ENCODE measurements at regions not wholly inside any gene's neighbourhood (a gene's known extent, or its start where the extent isn't known, plus 50 kb on each side); places are given as distances from the start of the nearest gene placed in this dataset.

GRCh38 chr5:142479854-142480519, 155.2 kb upstream of the SPRY4 start:
- no peak overlapping the region for H3K4me3 ChIP-seq (ENCODE audit: low read depth in 1 of 2, low read length in 2 of 2)
- no peak overlapping the region for H3K9ac ChIP-seq (ENCODE audit: low read depth, low read length)
- H3K4me2 ChIP-seq (ENCODE audit: insufficient read depth, low read length), result no peak overlapping the region
- TF ChIP-seq EZH2 (IDR thresholded peaks at IDR 0.05; ENCODE audit: borderline replicate concordance, low read depth, low read length, severe bottlenecking) (no peak), CTCF (IDR thresholded peaks at IDR 0.05; ENCODE audit: borderline replicate concordance, extremely low read depth, low read length, poor library complexity, severe bottlenecking) (no peak)
- H4K20me1 ChIP-seq (ENCODE audit: insufficient read depth, low read length), result no peaks in the 10 kb centered on the region
- H3K27me3 ChIP-seq (ENCODE audit: insufficient read depth, low read length, poor library complexity), result no peaks in the 10 kb centered on the region
- no peak for DNase-seq
- peaks cover 11% of the 10 kb centered on the region for H3K9me3 ChIP-seq (ENCODE audit: insufficient read depth, low read length, severe bottlenecking)
- H3K27ac ChIP-seq (ENCODE audit: low read length), result no peak overlapping the region
- no peak overlapping the region for H2AFZ ChIP-seq (ENCODE audit: low read depth, low read length)
- no peak for ATAC-seq (ENCODE audit: insufficient read depth, low read depth)
- H3K4me1 ChIP-seq (ENCODE audit: insufficient read depth, low read length), result peaks cover 14% of the 10 kb centered on the region
- no peaks in the 10 kb centered on the region for H3K36me3 ChIP-seq (ENCODE audit: insufficient read depth, low read length)
- H3K79me2 ChIP-seq (ENCODE audit: insufficient read depth, low read length), result no peaks in the 10 kb centered on the region

- H3K36me3 ChIP-seq (ENCODE audit: insufficient read depth, low read length), result no peaks in the 10 kb centered on the region
- TF ChIP-seq EZH2 (IDR thresholded peaks at IDR 0.05; ENCODE audit: borderline replicate concordance, low read depth, low read length, severe bottlenecking) (no peak), CTCF (IDR thresholded peaks at IDR 0.05; ENCODE audit: borderline replicate concordance, extremely low read depth, low read length, poor library complexity, severe bottlenecking) (no peak)
- DNase-seq (no peak), ATAC-seq (ENCODE audit: insufficient read depth, low read depth) (no peak)
- H2AFZ ChIP-seq (ENCODE audit: low read depth, low read length), result no peak overlapping the region
- H3K9me3 ChIP-seq (ENCODE audit: insufficient read depth, low read length, severe bottlenecking), result peaks cover 9% of the 10 kb centered on the region
- no peaks in the 10 kb centered on the region for H4K20me1 ChIP-seq (ENCODE audit: insufficient read depth, low read length)
- H3K27ac ChIP-seq (ENCODE audit: low read length), result no peak overlapping the region
- H3K79me2 ChIP-seq (ENCODE audit: insufficient read depth, low read length), result no peaks in the 10 kb centered on the region
- no peak overlapping the region for H3K9ac ChIP-seq (ENCODE audit: low read depth, low read length)
- no peak overlapping the region for H3K4me3 ChIP-seq (ENCODE audit: low read depth in 1 of 2, low read length in 2 of 2)
- H3K4me1 ChIP-seq (ENCODE audit: insufficient read depth, low read length), result peaks cover 14% of the 10 kb centered on the region
- H3K4me2 ChIP-seq (ENCODE audit: insufficient read depth, low read length), result no peak overlapping the region
- H3K27me3 ChIP-seq (ENCODE audit: insufficient read depth, low read length, poor library complexity), result no peaks in the 10 kb centered on the region
Measured at GRCh38 chr5:142479150-142479549, 154.3 kb upstream of the SPRY4 start.

GRCh38 chr5:142478113-142478512, 153.3 kb upstream of the SPRY4 start:
- H3K4me1 ChIP-seq (ENCODE audit: insufficient read depth, low read length), result peaks cover 14% of the 10 kb centered on the region
- peak; percentile 90 for ATAC-seq (ENCODE audit: insufficient read depth, low read depth)

More at GRCh38 chr5:142478113-142478512, 153.3 kb upstream of the SPRY4 start:
- Histone ChIP-seq H3K27me3 (ENCODE audit: insufficient read depth, low read length, poor library complexity) (no peaks in the 10 kb centered on the region), H3K27ac (ENCODE audit: low read length) (peak overlapping the region; percentile 54), H3K36me3 (ENCODE audit: insufficient read depth, low read length) (no peaks in the 10 kb centered on the region), H4K20me1 (ENCODE audit: insufficient read depth, low read length) (no peaks in the 10 kb centered on the region), H3K9ac (ENCODE audit: low read depth, low read length) (no peak overlapping the region), H3K79me2 (ENCODE audit: insufficient read depth, low read length) (no peaks in the 10 kb centered on the region), H2AFZ (ENCODE audit: low read depth, low read length) (no peak overlapping the region), H3K4me3 (ENCODE audit: low read depth in 1 of 2, low read length in 2 of 2) (no peak overlapping the region), H3K9me3 (ENCODE audit: insufficient read depth, low read length, severe bottlenecking) (peaks cover 9% of the 10 kb centered on the region), H3K4me2 (ENCODE audit: insufficient read depth, low read length) (no peak overlapping the region)
- peak; percentile 33 for DNase-seq
- TF ChIP-seq EZH2 (IDR thresholded peaks at IDR 0.05; ENCODE audit: borderline replicate concordance, low read depth, low read length, severe bottlenecking) (no peak), CTCF (IDR thresholded peaks at IDR 0.05; ENCODE audit: borderline replicate concordance, extremely low read depth, low read length, poor library complexity, severe bottlenecking) (no peak)
